Inflammatory macrophage treated with lipopolysaccharide for 4 hours (primary cell): ENCODE measurements at regions not wholly inside any gene's neighbourhood (a gene's known extent, or its start where the extent isn't known, plus 50 kb on each side); places are given as distances from the start of the nearest gene placed in this dataset.

Experiments
- DNase-seq: peaks from one replicate; pipeline ENCODE4 v3.0.0-alpha.2; 2020

- no peak for DNase-seq
Measured at GRCh38 chr1:234932106-234932505, 196.5 kb downstream of the TOMM20 start.

- DNase-seq: no peak
Measured at GRCh38 chr1:234931404-234931973, 197.1 kb downstream of the TOMM20 start.

- DNase-seq: no peak
Measured at GRCh38 chr1:234929369-234929768, 199.3 kb downstream of the TOMM20 start.

GRCh38 chr1:234928642-234929041, 200.0 kb downstream of the TOMM20 start:
- DNase-seq: no peak

GRCh38 chr1:234927971-234928640, 200.5 kb downstream of the TOMM20 start:
- DNase-seq: no peak

GRCh38 chr1:234927312-234927970, 201.2 kb downstream of the TOMM20 start:
- no peak for DNase-seq

DNA sequence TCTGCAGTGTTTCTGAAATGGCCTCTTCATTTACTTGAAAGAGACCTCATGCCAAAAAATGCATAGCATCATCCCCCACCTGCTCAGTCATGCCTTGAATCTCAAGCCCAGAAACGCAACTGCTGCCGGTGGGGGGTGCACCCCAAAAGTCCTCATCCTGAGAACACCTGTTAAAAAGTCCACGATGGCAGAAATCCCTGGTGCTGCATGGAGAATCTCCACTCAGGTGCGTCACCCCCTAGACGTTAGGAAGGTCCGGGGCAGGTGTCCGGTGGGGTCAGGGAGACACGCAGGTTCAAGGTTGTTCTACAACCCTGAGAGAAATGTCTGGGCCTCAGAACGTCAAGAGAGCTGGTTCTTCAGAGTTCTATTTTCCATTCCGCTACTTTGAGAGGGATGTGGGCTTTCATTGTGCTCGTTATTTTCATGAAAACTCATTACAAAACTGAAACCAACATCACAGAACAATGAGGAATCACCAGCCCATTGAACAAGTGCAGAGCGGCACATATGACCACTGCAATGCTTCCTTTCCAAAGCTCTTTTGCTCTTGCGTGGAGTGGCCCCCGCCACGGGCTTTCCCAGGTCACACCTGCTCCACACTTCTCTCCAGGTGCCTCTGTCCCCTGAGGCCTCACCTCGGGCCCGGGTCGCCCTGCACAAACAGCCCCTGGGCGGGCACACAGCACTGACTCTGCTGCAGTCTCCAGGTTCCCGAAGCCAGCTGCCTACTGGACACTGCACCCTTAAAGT, 201.9 kb downstream of the TOMM20 start:
- DNase-seq: peak; percentile 87

GRCh38 chr1:234926264-234926558, 202.4 kb downstream of the TOMM20 start:
- DNase-seq: no peak

- no peak for DNase-seq
Measured at GRCh38 chr1:234925440-234926263, 203.0 kb downstream of the TOMM20 start.

DNA sequence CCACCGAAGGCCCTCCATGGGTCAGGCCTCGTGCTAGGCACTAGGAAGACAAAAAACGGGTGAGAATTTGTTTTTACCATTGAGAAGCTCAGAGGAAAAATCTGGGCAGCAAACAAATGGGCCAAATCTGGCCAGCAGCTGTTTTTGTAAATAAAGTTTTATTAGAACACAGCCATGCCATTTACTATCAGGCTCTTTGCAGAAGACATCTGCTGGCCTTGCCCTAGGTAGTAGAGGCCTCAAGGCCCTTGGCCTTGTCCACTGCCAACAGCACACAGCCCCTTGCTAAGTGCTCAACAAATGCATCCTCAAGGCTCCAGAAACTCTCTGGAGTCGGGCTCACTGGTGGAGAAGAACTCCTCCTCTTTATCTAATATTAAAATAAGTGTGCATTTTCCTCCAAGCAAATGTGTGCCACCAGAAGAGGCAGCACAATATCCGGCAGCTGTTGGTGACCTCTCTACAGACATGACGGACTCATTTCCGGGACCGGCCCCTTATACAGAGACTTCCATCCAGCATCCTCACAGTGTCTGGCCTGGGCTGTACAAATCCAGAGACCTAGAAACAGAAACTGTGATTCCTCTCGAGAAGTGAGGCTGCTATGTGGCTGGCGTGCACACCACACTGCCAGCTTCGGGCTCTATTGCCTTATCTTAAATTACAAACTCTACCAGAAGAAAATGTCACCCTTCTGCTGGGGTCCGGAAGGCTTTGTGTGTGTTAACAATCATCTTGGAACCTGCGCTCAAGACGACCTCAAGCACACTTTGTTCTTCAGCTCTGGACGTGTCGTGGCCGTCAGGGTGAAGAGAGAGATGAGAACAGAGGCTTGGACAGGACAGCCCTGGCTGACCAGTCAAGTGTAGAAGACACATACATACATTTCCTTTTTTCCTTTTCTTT, 203.9 kb downstream of the TOMM20 start:
- peak; percentile 60 for DNase-seq

GRCh38 chr1:234923626-234924025, 205.0 kb downstream of the TOMM20 start:
- DNase-seq: no peak

DNA sequence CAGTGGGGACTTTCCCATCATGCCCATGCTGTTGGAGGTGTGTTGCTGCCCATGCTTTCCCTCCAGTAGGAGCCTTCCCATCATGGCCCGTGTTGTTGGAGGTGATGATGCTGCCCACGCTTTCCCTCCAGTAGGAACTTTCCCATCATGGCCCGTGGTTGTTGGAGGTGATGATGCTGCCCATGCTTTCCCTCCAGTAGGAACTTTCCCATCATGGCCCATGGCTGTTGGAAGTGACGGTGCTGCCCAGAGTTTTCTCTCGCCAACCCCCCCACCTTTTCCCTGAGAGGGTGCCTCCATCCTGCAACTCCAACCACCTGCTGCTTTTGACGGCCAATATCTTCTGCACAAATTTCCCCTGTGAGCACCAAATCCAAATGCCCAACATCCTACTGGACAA, 205.7 kb downstream of the TOMM20 start:
- no peak for DNase-seq

DNA sequence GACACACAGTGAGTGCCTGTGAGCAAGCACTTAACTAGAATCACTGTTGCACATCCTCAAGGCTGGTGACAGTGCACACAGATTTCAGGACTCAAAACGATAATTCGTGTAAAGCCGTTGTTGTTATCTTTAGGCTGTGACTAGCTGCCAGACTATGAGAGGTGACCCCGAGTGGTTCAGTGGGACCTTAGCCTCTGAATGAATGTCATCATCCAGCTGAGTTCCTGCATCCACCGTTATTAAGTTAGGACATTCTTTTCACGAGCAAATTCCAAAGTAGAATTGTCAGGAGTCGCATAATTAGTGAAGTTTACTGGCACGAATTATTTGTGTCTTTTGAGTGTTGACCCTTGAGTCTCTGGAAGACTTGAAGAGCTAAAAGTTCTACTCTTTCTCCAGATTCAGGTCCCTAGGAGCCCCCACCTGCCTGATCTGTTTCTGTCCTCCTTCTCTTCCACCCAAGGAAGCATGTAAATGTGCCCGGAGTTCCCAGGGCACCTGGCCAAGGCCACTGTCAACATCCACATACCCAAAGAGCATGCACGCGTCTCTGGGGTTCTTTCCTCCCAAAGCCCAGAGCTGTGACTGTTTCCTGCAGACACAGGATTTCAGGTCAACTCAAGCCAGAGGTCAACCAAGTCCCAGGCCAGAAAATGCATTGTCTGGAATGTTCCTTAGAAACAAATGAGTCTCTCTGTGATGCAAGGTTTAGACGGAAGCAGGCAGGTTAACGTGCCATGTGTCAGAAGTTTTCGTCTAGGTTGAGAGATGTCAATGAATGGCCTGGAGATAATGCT, 207.2 kb downstream of the TOMM20 start:
- no peak for DNase-seq

- DNase-seq: no peak
Measured at GRCh38 chr1:234920843-234921140, 207.8 kb downstream of the TOMM20 start.

DNA sequence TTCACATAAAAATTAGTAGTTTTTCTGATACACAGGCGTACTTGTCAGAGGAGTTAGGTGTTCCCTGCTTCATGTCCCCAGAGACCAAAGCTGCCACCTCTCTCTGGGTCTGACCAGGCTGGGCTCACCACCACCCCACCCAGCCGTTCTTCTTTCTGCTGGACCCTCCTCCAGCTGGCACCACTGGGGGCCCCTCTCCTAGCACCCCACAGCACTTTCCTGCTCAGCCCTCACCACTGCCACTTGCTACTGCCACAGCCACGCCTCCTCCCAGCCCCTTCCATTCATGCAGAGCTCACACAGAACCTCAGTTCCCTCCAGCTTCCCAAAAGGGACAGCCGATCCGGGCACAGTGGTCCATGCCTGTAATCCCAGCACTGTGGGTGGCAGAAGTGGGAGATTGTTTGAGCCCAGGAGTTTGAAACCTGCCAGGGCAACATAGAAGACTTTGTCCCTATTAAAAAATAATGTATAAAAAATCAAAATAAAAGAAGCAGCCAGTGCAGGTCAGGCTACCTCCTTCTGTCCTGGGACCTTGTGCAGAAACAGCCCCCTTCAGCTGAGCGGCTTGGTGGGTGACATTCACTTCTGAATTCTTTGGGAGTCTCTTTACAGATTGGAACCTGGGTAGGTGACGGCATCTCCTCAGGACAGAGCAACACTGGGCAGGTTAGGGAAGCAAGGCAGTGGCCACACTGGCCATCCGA, 208.3 kb downstream of the TOMM20 start:
- no peak for DNase-seq

DNA sequence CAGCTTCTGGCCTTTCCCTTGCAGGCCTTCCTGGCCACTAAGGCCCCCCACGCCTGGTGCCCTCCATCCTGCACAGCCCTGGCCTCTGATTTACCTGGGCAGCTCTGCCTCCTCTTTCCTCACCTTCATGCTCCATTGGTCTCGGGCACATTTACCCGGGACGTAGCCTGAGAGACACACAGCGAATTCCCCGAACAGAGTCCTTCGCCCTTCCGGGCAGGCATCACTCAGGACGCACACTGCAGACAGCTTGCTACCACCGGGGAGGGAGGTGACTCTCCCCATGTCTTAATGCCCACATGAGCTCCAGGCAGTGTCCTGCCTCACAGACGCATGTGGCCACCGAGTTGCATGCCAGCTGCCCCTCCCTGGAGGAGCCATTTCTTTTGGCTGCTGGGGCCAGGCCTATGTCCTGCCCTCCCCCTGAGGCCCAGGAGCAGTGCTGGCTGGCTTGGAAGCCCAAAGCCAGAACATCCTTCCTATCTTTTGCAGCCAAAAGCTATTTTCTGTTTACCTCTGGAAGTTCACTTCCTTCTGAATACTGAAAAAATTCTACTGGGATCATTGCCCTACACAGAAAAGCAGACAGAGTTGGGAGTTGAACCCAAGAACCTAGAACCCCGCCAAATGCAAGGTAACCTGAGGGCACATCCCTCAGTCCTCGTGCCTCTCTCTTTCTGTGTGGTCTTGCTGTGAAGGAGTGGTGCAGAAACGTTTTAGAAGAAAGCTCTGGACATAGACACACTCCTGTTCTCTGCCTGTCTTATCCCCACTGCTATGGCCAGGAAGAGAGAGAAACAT, 209.5 kb downstream of the TOMM20 start:
- DNase-seq: no peak

DNA sequence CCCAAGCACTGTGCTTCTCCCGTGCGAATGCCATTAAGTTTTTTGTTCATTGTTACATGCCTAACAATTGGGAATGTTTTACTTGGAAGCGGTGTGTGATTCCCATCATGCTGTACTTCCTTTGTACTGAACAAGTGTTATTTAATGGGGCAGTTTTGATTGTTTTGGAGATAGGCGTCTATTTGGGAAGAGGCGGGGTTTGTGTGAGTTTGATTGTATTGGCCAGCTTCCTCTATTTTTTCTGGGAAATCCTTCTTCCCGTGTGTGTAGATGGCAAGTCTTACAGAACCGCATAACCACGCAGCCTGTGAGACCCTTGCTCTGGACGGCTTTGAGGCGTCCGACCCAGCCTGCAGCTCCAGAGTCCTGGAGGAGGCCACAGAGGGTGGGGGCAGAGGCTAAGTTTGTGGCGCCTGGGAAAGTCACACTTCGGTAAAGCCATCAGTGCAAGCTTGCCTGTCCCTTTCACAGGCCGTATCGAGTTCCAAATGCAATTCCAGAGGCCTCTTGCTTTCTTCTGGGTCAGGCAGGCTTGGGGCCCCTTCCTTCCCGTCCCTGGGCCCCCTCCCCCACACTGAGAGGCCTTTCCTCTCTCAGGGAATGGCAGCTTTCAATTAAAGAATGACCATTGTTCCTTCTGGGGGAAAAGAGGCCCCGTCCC, 210.3 kb downstream of the TOMM20 start:
- peak; percentile 43 for DNase-seq

- DNase-seq: no peak
Measured at GRCh38 chr1:234917495-234918180, 211.0 kb downstream of the TOMM20 start.

GRCh38 chr1:234916840-234917239, 211.8 kb downstream of the TOMM20 start:
- DNase-seq: no peak
